ENCODE measurements at regions not wholly inside any gene's neighbourhood (a gene's known extent, or its start where the extent isn't known, plus 50 kb on each side); places are given as distances from the start of the nearest gene placed in this dataset.
"Not testable (repeated sequence)": the region's sequence is repeated elsewhere in the genome, so short reads cannot be mapped to it uniquely, and the experiment has no call there.

GRCh38 chr2:226536410-226536809, 263.2 kb downstream of the IRS1 start:
- intact Hi-C loops (cut with DNase I): loop anchor here in 1 of 10 donors (10.0 kb wide), 1 partner anchor 258 kb away; the partner anchor contains the start of gene IRS1
- Histone ChIP-seq H3K36me3 (no peaks in the 10 kb centered on the region), H3K27ac (no peak overlapping the region), H3K4me1 (peaks cover 0 to 3% (median 0%) of the 10 kb centered on the region in 9 donors), H3K27me3 (no peaks in the 10 kb centered on the region), H3K9me3 (peaks cover 0 to 7% (median 0%) of the 10 kb centered on the region in 11 donors), H3K4me3 (no peak overlapping the region)
- no peak for DNase-seq
- ATAC-seq: no peak
- 90 to 92% methylated on average over 7 of the region's 7 CpGs for WGBS, 2 donors
- no peak for TF ChIP-seq CTCF (IDR thresholded peaks at IDR 0.05)

- H3K4me1 ChIP-seq, H3K4me3 ChIP-seq, ATAC-seq, H3K27me3 ChIP-seq, H3K36me3 ChIP-seq, DNase-seq, H3K9me3 ChIP-seq, H3K27ac ChIP-seq: not testable (repeated sequence)
- WGBS, 2 donors: 80 to 87% methylated on average over 4 of the region's 4 CpGs
- intact Hi-C loops (cut with DNase I): loop anchor here in 1 of 10 donors (10.0 kb wide), 1 partner anchor 262 kb away; the partner anchor contains the start of gene IRS1
Observed at GRCh38 chr2:226532976-226533375, 266.6 kb downstream of the IRS1 start.

- H3K27me3 ChIP-seq: no peaks in the 10 kb centered on the region
- H3K27ac ChIP-seq: no peak overlapping the region
- no peak for DNase-seq
- WGBS, 2 donors: 86 to 89% methylated on average over 12 of the region's 12 CpGs
- ATAC-seq: no peak
- no peak for TF ChIP-seq CTCF (IDR thresholded peaks at IDR 0.05)
- H3K4me1 ChIP-seq: no peaks in the 10 kb centered on the region
- no peak overlapping the region for H3K4me3 ChIP-seq
- no peaks in the 10 kb centered on the region for H3K36me3 ChIP-seq
- intact Hi-C loops (cut with DNase I): loop anchor here in 1 of 10 donors (10.0 kb wide), 1 partner anchor 264 kb away; the partner anchor contains the start of gene IRS1
- peaks cover 0 to 5% (median 0%) of the 10 kb centered on the region in 11 donors for H3K9me3 ChIP-seq
Observed at GRCh38 chr2:226531061-226531810, 268.4 kb downstream of the IRS1 start.

GRCh38 chr2:226529556-226529955, 270.1 kb downstream of the IRS1 start:
- ATAC-seq (no peak), DNase-seq (no peak)
- H3K4me1 ChIP-seq: no peaks in the 10 kb centered on the region
- H3K27ac ChIP-seq: no peak overlapping the region
- no peak for TF ChIP-seq CTCF (IDR thresholded peaks at IDR 0.05)
- no peak overlapping the region for H3K4me3 ChIP-seq
- H3K27me3 ChIP-seq: no peaks in the 10 kb centered on the region
- H3K9me3 ChIP-seq: peaks cover 0 to 5% (median 0%) of the 10 kb centered on the region in 11 donors
- WGBS, 2 donors: 93 to 94% methylated on average over 2 of the region's 2 CpGs
- intact Hi-C loops (cut with DNase I): no loop called here
- H3K36me3 ChIP-seq: no peaks in the 10 kb centered on the region

GRCh38 chr2:226526716-226527115, 272.9 kb downstream of the IRS1 start:
- ATAC-seq: no peak
- no peaks in the 10 kb centered on the region for H3K4me1 ChIP-seq
- 59 to 69% methylated on average over 3 of the region's 3 CpGs for WGBS, 2 donors
- H3K4me3 ChIP-seq: no peak overlapping the region
- no peaks in the 10 kb centered on the region for H3K9me3 ChIP-seq
- no peak for TF ChIP-seq CTCF (IDR thresholded peaks at IDR 0.05)
- DNase-seq: no peak
- H3K27ac ChIP-seq: no peak overlapping the region
- H3K27me3 ChIP-seq: no peaks in the 10 kb centered on the region
- no peaks in the 10 kb centered on the region for H3K36me3 ChIP-seq
- intact Hi-C loops (cut with DNase I): no loop called here
